ENCODE measurements at regions not wholly inside any gene's neighbourhood (a gene's known extent, or its start where the extent isn't known, plus 50 kb on each side); places are given as distances from the start of the nearest gene placed in this dataset.

DNA sequence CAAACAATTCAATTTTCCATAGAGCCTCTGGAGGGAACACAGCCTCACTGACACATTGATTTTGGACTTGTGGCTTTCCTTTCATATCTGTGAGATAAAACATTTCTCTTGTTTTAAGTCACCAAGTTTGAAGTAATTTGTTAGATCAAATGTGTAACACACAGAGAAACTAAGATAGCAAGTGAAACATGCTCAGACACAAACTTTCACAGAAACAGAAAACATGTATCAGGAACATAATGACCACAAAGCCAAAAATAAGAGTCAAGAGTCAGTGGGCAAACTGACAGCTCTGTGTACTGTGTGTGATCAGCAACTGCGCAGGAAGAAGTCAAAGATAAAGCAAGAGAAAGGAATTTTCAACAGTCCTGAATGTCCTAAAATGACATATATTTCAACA lies 1237.5 kb downstream of the AMY1C start:
- in situ Hi-C loops (cut with HindIII; ENCODE audit: low sequenced_read_pairs) = no loop called here
- DNase-seq (ENCODE audit: low read depth, low spot score) = no peak
- TF ChIP-seq, protein P1, sequence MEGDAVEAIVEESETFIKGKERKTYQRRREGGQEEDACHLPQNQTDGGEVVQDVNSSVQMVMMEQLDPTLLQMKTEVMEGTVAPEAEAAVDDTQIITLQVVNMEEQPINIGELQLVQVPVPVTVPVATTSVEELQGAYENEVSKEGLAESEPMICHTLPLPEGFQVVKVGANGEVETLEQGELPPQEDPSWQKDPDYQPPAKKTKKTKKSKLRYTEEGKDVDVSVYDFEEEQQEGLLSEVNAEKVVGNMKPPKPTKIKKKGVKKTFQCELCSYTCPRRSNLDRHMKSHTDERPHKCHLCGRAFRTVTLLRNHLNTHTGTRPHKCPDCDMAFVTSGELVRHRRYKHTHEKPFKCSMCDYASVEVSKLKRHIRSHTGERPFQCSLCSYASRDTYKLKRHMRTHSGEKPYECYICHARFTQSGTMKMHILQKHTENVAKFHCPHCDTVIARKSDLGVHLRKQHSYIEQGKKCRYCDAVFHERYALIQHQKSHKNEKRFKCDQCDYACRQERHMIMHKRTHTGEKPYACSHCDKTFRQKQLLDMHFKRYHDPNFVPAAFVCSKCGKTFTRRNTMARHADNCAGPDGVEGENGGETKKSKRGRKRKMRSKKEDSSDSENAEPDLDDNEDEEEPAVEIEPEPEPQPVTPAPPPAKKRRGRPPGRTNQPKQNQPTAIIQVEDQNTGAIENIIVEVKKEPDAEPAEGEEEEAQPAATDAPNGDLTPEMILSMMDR (IDR thresholded peaks at IDR 0.05; ENCODE audit: low read depth, low read length) = no peak
- no peak overlapping the region for H3K4me3 ChIP-seq (ENCODE audit: low read depth, low read length)

DNA sequence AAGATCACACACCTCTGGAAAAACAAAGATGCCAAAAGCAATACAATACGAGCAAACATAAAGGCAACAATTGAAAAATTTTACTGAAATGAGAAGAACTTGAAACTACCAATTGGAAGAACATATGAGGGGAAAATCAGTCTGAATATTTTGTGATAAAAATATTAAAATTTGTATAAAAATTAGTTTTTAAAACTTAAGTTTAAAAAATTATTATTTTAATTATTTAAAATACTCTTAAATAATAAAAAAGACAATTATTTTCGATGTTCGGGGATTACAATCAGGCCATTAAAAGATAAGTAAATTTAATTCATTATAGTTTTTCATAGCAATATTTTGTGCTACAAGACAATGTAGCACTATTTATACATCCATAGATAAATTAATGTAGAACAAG lies 1239.3 kb downstream of the AMY1C start:
- in situ Hi-C loops (cut with HindIII; ENCODE audit: low sequenced_read_pairs) = no loop called here

DNA sequence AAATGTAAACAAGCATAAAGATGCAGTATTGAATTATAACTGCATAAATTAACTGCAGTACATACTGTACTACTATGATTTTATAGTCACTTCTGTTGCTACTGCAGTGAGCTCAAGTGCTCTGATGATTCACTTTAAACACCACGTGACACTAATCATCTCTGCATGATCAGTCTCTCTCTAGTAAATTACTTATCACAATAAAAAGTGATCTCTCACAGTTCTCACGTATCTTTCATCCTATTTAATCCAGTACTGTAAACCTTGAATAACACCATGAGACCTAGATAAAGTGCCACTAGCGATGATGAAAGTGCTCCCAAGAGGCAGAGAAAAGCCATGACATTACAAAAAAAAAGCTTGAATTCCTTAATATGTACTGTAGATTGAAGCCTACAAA lies 1242.0 kb downstream of the AMY1C start:
- DNase-seq (ENCODE audit: low read depth, low spot score) = no peak
- TF ChIP-seq, protein P1 (IDR thresholded peaks at IDR 0.05; ENCODE audit: low read depth, low read length) = no peak
- in situ Hi-C loops (cut with HindIII; ENCODE audit: low sequenced_read_pairs) = no loop called here

More for the DNA sequence above, 1239.3 kb downstream of the AMY1C start:
- no peak for DNase-seq (ENCODE audit: low read depth, low spot score)
- H3K4me3 ChIP-seq (ENCODE audit: low read depth, low read length) = no peak overlapping the region
- TF ChIP-seq, protein P1 (IDR thresholded peaks at IDR 0.05; ENCODE audit: low read depth, low read length) = no peak

DNA sequence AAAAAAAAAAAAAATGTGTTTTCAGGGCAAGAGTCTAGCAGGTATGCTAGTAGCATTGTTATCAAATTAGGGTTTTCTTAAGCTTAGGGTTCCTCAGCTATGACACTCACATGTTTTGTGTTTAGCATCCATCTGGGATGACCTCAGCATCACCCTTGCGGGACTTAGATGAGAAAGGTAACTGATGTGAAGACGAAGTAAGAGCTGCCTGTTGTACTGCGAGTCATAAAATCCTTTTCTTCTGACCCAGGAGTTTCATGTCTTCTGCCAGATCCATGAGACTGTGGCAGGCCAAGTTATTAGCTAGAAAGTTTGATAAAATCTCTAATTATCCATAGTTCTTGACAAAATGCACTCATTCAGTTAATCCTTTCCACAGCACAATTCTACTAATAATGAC lies 1251.1 kb downstream of the AMY1C start:
- TF ChIP-seq, protein P1 (IDR thresholded peaks at IDR 0.05; ENCODE audit: low read depth, low read length) = no peak
- DNase-seq (ENCODE audit: low read depth, low spot score) = no peak
- in situ Hi-C loops (cut with HindIII; ENCODE audit: low sequenced_read_pairs) = no loop called here
- H3K4me3 ChIP-seq (ENCODE audit: low read depth, low read length) = no peak overlapping the region

More for the DNA sequence above, 1242.0 kb downstream of the AMY1C start:
- H3K4me3 ChIP-seq (ENCODE audit: low read depth, low read length) = no peak overlapping the region

DNA sequence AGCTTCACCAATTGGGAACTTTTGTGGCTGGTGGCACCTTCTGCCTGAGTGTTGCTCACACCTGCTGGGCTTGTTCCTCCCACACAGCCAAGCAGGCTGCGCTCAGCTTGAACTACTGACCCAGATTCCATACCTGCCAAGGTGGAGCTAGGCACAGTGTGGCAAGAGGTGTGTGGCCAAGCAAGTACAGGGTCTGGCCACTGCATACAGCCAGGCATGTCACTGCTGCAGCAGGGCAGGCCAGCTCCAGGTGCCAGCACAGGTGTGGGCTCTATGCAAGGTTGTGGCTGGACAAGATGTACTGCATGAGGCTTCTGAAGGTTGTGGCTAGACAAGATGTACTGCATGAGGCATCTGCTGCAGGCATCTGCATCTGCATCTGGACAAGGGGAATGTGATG lies 1254.8 kb downstream of the AMY1C start:
- TF ChIP-seq, protein P1 (IDR thresholded peaks at IDR 0.05; ENCODE audit: low read depth, low read length) = no peak
- in situ Hi-C loops (cut with HindIII; ENCODE audit: low sequenced_read_pairs) = no loop called here
- H3K4me3 ChIP-seq (ENCODE audit: low read depth, low read length) = no peak overlapping the region
- DNase-seq (ENCODE audit: low read depth, low spot score) = no peak

DNA sequence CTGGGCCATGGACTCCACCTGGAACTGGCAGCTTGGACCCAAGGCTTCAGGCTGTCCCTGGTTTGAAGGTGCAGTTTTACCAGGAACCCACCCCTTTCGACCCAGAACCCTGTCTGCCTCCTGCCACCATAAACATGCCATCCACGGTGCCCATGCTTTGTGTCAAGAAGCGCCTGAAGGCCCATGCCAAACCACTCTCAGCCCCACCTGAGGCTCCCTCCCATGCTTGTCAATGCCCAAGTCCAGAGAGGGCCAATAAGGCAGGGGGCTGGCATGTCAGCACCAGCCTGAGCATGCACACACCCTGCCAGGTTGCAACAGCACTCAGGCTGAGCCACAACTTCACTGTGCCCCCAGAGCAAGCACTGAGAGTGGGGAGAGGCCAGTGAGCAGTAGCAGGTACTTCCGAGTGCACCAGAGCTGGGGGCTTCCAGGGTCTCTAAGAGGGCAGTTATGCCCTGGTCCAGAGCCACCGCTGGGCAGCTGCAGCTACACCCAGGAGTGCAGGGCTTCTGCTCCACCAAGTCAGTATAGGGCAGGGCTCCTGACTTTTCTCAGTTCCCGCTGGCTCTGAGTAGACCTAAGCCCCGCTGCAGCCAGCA lies 1256.0 kb downstream of the AMY1C start:
- TF ChIP-seq, protein P1 (IDR thresholded peaks at IDR 0.05; ENCODE audit: low read depth, low read length) = no peak
- DNase-seq (ENCODE audit: low read depth, low spot score) = no peak
- in situ Hi-C loops (cut with HindIII; ENCODE audit: low sequenced_read_pairs) = no loop called here
- H3K4me3 ChIP-seq (ENCODE audit: low read depth, low read length) = no peak overlapping the region

Measured in astrocyte of the spinal cord (primary cell).